Hepatocyte (in vitro differentiated cells): ENCODE measurements at regions not wholly inside any gene's neighbourhood (a gene's known extent, or its start where the extent isn't known, plus 50 kb on each side); places are given as distances from the start of the nearest gene placed in this dataset.
A peak's percentile ranks its signal among the peaks of the same experiment; 100 is the strongest.

Experiments
- DNase-seq: peaks from one replicate; pipeline ENCODE4 v3.0.0-alpha.2; 2016; ENCODE audit warnings: low spot score
- H2AFZ ChIP-seq: fragments of 200-600 bp; sonication (generic); 2 replicates; pipeline ENCODE4 v1.6.0; 2016; ENCODE audit warnings: antibody characterized with exemption, mild to moderate bottlenecking
- H3K27ac ChIP-seq: fragments of 200-600 bp; sonication (generic); 2 replicates; pipeline ENCODE4 v1.5.1; 2016; ENCODE audit warnings: mild to moderate bottlenecking
- H3K27me3 ChIP-seq: fragments of 200-600 bp; sonication (generic); 2 replicates; pipeline ENCODE4 v1.6.1; 2016
- H3K36me3 ChIP-seq: fragments of 200-600 bp; sonication (generic); replicated peaks from 2 replicates; pipeline ENCODE4 v1.5.1; 2016; ENCODE audit warnings: low read depth; ENCODE audit not compliant: insufficient read depth
- H3K4me1 ChIP-seq: fragments of 200-600 bp; sonication (generic); 2 replicates; pipeline ENCODE4 v1.5.1; 2016; ENCODE audit warnings: mild to moderate bottlenecking, moderate library complexity; ENCODE audit not compliant: insufficient read depth
- H3K4me2 ChIP-seq: fragments of 200-600 bp; sonication (generic); 2 replicates; pipeline ENCODE4 v1.6.0; 2016
- H3K4me3 ChIP-seq: fragments of 200-600 bp; sonication (generic); 2 replicates; pipeline ENCODE4 v1.5.1; 2016; ENCODE audit warnings: mild to moderate bottlenecking
- H3K79me2 ChIP-seq: fragments of 200-600 bp; sonication (generic); 2 replicates; pipeline ENCODE4 v1.6.0; 2017; ENCODE audit warnings: mild to moderate bottlenecking
- H3K9me2 ChIP-seq: fragments of 200-600 bp; sonication (generic); replicated peaks from 2 replicates; pipeline ENCODE4 v1.6.0; 2017; ENCODE audit warnings: mild to moderate bottlenecking; ENCODE audit not compliant: insufficient read depth
- H3K9me3 ChIP-seq: fragments of 200-600 bp; sonication (generic); 2 replicates; pipeline ENCODE4 v1.5.1; 2016; ENCODE audit warnings: low read depth, mild to moderate bottlenecking
- H4K20me1 ChIP-seq: fragments of 200-600 bp; sonication (generic); 2 replicates; pipeline ENCODE4 v1.6.0; 2016; ENCODE audit warnings: mild to moderate bottlenecking; ENCODE audit not compliant: insufficient read depth, poor library complexity, severe bottlenecking
- EZH2 ChIP-seq: fragments of 200-600 bp; sonication (generic); IDR thresholded peaks from 2 replicates; pipeline ENCODE4 v1.6.1; 2016; ENCODE audit warnings: antibody characterized with exemption, mild to moderate bottlenecking, borderline replicate concordance
- EZH2phosphoT487 ChIP-seq: fragments of 200-600 bp; sonication (generic); IDR thresholded peaks from one replicate; pipeline ENCODE4 v1.6.1; 2018; ENCODE audit warnings: antibody characterized with exemption, mild to moderate bottlenecking, low read depth, moderate library complexity; ENCODE audit not compliant: unreplicated experiment, severe bottlenecking
- WGBS: methylation state at CpG from one replicate; pipeline ENCODE4 v1.1.6; 2016; ENCODE audit warnings: low lambda C conversion rate; ENCODE audit errors: missing lambda C conversion rate; 5-methylcytosine and 5-hydroxymethylcytosine counted together
- TF ChIP-seq, protein P1 (sequence below): fragments of 200-600 bp; sonication (generic); IDR thresholded peaks from 2 replicates; pipeline ENCODE4 v1.5.1; 2016; ENCODE audit warnings: antibody characterized with exemption, mild to moderate bottlenecking; ENCODE audit not compliant: poor library complexity

- Histone ChIP-seq H3K4me2 (no peak overlapping the region), H3K27me3 (no peaks in the 10 kb centered on the region), H3K27ac (no peak overlapping the region), H3K9me2 (no peaks in the 10 kb centered on the region), H3K4me3 (no peak overlapping the region), H4K20me1 (no peaks in the 10 kb centered on the region), H2AFZ (no peak overlapping the region), H3K79me2 (no peaks in the 10 kb centered on the region), H3K4me1 (no peaks in the 10 kb centered on the region), H3K9me3 (no peaks in the 10 kb centered on the region), H3K36me3 (no peaks in the 10 kb centered on the region)
- no peak for TF ChIP-seq EZH2phosphoT487
- DNase-seq, result peak; percentile 26
- 88% methylated on average over 2 of the region's 2 CpGs for WGBS
Observed at GRCh38 chr11:34809191-34810106, 106.7 kb downstream of the APIP start.

DNA sequence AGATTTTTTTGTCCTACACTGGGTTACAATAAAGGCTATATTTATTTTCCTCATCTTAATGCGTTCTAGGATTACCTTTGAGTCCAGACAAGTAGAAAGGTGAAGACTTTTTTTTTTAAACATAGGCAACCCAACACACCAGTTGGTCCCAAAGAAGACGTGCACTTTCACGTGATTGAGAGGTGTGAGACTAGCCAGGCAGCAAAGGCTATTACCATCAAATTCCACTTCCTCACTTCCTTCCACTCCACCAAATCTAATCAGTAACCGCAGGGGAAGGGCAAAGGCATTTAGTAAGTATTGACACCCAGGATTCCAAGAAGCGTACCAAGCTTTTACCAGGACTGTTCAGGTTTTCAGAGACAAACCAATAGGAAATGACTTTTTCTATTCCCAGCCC lies 109.3 kb downstream of the APIP start:
- Histone ChIP-seq H3K79me2 (no peaks in the 10 kb centered on the region), H3K9me3 (no peaks in the 10 kb centered on the region), H3K27me3 (no peaks in the 10 kb centered on the region), H3K9me2 (no peaks in the 10 kb centered on the region), H3K4me3 (no peak overlapping the region), H3K27ac (no peak overlapping the region), H3K36me3 (no peaks in the 10 kb centered on the region), H3K4me2 (no peak overlapping the region), H4K20me1 (no peaks in the 10 kb centered on the region), H3K4me1 (no peaks in the 10 kb centered on the region), H2AFZ (no peak overlapping the region)
- no peak for DNase-seq
- 90% methylated on average over 5 of the region's 5 CpGs for WGBS
- TF ChIP-seq EZH2, result no peak

DNA sequence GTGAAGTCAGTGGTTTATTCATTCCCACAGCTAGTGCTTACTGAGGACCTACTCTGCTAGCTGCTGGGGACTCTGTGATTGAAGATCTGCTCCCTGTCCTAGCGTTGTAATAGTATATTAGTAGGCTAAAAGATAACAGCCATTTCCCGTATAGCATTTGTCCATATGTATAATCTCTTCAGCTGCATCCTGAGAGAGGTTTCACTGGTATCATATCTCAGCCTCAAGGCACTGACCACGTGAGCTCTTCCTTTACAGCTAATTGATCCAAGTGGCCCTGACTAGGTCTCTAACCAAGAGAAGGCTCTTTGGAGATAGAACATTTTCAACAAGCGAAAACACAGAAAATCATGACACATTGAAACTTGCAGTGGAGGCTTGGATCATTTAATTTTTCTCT lies 110.2 kb downstream of the APIP start:
- no peak overlapping the region for H3K4me2 ChIP-seq
- H3K9me3 ChIP-seq, result no peaks in the 10 kb centered on the region
- H3K27ac ChIP-seq, result no peak overlapping the region
- no peak for DNase-seq
- TF ChIP-seq EZH2phosphoT487 (no peak), EZH2 (no peak)
- TF ChIP-seq, protein P1, sequence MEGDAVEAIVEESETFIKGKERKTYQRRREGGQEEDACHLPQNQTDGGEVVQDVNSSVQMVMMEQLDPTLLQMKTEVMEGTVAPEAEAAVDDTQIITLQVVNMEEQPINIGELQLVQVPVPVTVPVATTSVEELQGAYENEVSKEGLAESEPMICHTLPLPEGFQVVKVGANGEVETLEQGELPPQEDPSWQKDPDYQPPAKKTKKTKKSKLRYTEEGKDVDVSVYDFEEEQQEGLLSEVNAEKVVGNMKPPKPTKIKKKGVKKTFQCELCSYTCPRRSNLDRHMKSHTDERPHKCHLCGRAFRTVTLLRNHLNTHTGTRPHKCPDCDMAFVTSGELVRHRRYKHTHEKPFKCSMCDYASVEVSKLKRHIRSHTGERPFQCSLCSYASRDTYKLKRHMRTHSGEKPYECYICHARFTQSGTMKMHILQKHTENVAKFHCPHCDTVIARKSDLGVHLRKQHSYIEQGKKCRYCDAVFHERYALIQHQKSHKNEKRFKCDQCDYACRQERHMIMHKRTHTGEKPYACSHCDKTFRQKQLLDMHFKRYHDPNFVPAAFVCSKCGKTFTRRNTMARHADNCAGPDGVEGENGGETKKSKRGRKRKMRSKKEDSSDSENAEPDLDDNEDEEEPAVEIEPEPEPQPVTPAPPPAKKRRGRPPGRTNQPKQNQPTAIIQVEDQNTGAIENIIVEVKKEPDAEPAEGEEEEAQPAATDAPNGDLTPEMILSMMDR, result no peak
- H3K36me3 ChIP-seq, result no peaks in the 10 kb centered on the region
- H3K27me3 ChIP-seq, result no peaks in the 10 kb centered on the region
- no peaks in the 10 kb centered on the region for H3K79me2 ChIP-seq
- no peaks in the 10 kb centered on the region for H3K9me2 ChIP-seq
- H4K20me1 ChIP-seq, result no peaks in the 10 kb centered on the region
- no peaks in the 10 kb centered on the region for H3K4me1 ChIP-seq
- H2AFZ ChIP-seq, result no peak overlapping the region
- H3K4me3 ChIP-seq, result no peak overlapping the region
- WGBS, result 85% methylated on average over 4 of the region's 4 CpGs

GRCh38 chr11:34799848-34800247 lies 116.3 kb downstream of the APIP start:
- Histone ChIP-seq H3K79me2 (no peaks in the 10 kb centered on the region), H2AFZ (no peak overlapping the region), H3K27me3 (no peaks in the 10 kb centered on the region), H3K4me1 (no peaks in the 10 kb centered on the region), H3K36me3 (no peaks in the 10 kb centered on the region), H3K4me3 (no peak overlapping the region), H4K20me1 (no peaks in the 10 kb centered on the region), H3K9me3 (no peaks in the 10 kb centered on the region), H3K9me2 (no peaks in the 10 kb centered on the region), H3K4me2 (no peak overlapping the region), H3K27ac (no peak overlapping the region)
- TF ChIP-seq EZH2phosphoT487 (no peak), EZH2 (no peak)
- TF ChIP-seq, protein P1, result no peak
- DNase-seq, result no peak
- 100% methylated on average over 1 of the region's 1 CpG for WGBS
